SU-DHL-6 (cell line): ENCODE measurements at regions not wholly inside any gene's neighbourhood (a gene's known extent, or its start where the extent isn't known, plus 50 kb on each side); places are given as distances from the start of the nearest gene placed in this dataset.
"Not testable (repeated sequence)": the region's sequence is repeated elsewhere in the genome, so short reads cannot be mapped to it uniquely, and the experiment has no call there.

Source experiments
- H2AFZ ChIP-seq: fragments of 200-600 bp; sonication (generic); 2 replicates; pipeline ENCODE4 v1.6.1; 2014; ENCODE audit warnings: low read depth, mild to moderate bottlenecking, moderate library complexity, mixed read lengths, antibody characterized with exemption, low read length; ENCODE audit not compliant: severe bottlenecking
- H3F3A ChIP-seq: fragments of 200-600 bp; shearing (Covaris generic); 2 replicates; pipeline ENCODE4 v1.6.0; 2016; ENCODE audit warnings: antibody characterized with exemption, mild to moderate bottlenecking; ENCODE audit not compliant: insufficient read depth
- H3K27ac ChIP-seq: fragments of 200-600 bp; sonication (generic); 2 replicates; pipeline ENCODE4 v1.5.1; 2016; ENCODE audit warnings: low read depth, mild to moderate bottlenecking, low read length, moderate library complexity, mixed read lengths
- H3K27me3 ChIP-seq: fragments of 200-600 bp; sonication (generic), shearing (Covaris generic); 2 replicates; pipeline ENCODE4 v1.6.0; 2014; ENCODE audit warnings: mild to moderate bottlenecking, low read length
- H3K36me3 ChIP-seq: fragments of 200-600 bp; sonication (generic); 2 replicates; pipeline ENCODE4 v1.6.1; 2014; ENCODE audit warnings: mild to moderate bottlenecking, low read length, mixed read lengths
- H3K4me2 ChIP-seq: fragments of 300-600, 200-600 bp; shearing (Covaris generic), sonication (generic); 2 replicates; pipeline ENCODE4 v1.6.0; 2014; ENCODE audit warnings: low read length, low read depth, mild to moderate bottlenecking; ENCODE audit not compliant: poor library complexity, severe bottlenecking
- H3K4me3 ChIP-seq: fragments of 200-600 bp; sonication (generic); 2 replicates; pipeline ENCODE4 v1.5.1; 2014; ENCODE audit warnings: antibody characterized with exemption, low read length, mild to moderate bottlenecking, mixed read lengths; ENCODE audit not compliant: insufficient read depth, poor library complexity, severe bottlenecking
- H3K79me2 ChIP-seq: fragments of 200-600 bp; sonication (generic); 2 replicates; pipeline ENCODE4 v1.6.1; 2014; ENCODE audit warnings: mild to moderate bottlenecking, low read length, moderate library complexity; ENCODE audit not compliant: insufficient read depth
- H3K9ac ChIP-seq: fragments of 200-600 bp; sonication (generic); 2 replicates; pipeline ENCODE4 v1.7.0; 2014; ENCODE audit warnings: mild to moderate bottlenecking, low read length
- H3K9me2 ChIP-seq: fragments of 200-600 bp; sonication (generic); replicated peaks from 2 replicates; pipeline ENCODE4 v1.6.1; 2014; ENCODE audit warnings: low read length; ENCODE audit not compliant: insufficient read depth
- H3K9me3 ChIP-seq: fragments of 200-600 bp; sonication (generic); 2 replicates; pipeline ENCODE4 v1.6.1; 2014; ENCODE audit warnings: low read length, mixed read lengths; ENCODE audit not compliant: insufficient read depth
- H4K20me1 ChIP-seq: fragments of 200-600 bp; sonication (generic); 2 replicates; pipeline ENCODE4 v1.6.1; 2014; ENCODE audit warnings: low read depth, mild to moderate bottlenecking, antibody characterized with exemption, low read length, moderate library complexity, mixed read lengths
- CTCF ChIP-seq: fragments of 200-600 bp; sonication (generic); IDR thresholded peaks from one replicate; pipeline ENCODE4 v1.5.1; 2017; ENCODE audit warnings: antibody characterized with exemption, mild to moderate bottlenecking, low read length, moderate library complexity; ENCODE audit not compliant: insufficient read depth, poor library complexity, severe bottlenecking
- EZH2phosphoT487 ChIP-seq: fragments of 200-600 bp; sonication (generic), shearing (Covaris generic); conservative IDR thresholded peaks from 2 replicates; pipeline ENCODE4 v1.6.1; 2018; ENCODE audit warnings: mild to moderate bottlenecking, antibody characterized with exemption, low read length, moderate library complexity, mixed read lengths

- H2AFZ ChIP-seq: no peak overlapping the region
- no peak overlapping the region for H3K9ac ChIP-seq
- no peak for TF ChIP-seq EZH2phosphoT487
- no peak for TF ChIP-seq CTCF
- no peak overlapping the region for H3K4me3 ChIP-seq
- no peaks in the 10 kb centered on the region for H3F3A ChIP-seq
- H3K27me3 ChIP-seq: no peaks in the 10 kb centered on the region
- no peaks in the 10 kb centered on the region for H3K9me2 ChIP-seq
- no peaks in the 10 kb centered on the region for H3K36me3 ChIP-seq
- no peaks in the 10 kb centered on the region for H3K79me2 ChIP-seq
- no peak overlapping the region for H3K4me2 ChIP-seq
- no peaks in the 10 kb centered on the region for H3K9me3 ChIP-seq
- no peaks in the 10 kb centered on the region for H4K20me1 ChIP-seq
- H3K27ac ChIP-seq: no peak overlapping the region
These were observed 87.1 kb upstream of the GRK3 start for GRCh38 chr22:25477358-25477757.

DNA sequence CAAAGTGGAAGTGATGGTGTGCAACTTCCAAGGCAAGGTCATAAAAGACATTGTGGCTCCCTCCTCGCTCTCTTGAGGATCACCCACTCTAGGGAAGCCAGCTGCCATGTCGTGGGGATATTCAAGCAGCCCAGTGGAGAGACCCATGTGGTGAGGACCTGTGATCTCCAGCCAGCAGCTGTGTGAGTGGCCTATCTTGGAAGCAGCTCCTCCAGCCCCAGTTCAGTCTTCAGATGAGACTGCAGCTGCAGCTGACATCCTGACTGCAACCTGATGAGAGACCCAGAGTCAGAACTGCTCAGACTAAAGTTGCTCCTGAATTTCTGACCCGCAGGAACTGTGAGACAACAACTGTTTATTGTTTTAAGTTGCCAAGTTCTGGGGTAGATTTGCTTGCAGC, 86.4 kb upstream of the GRK3 start:
- TF ChIP-seq EZH2phosphoT487: no peak
- no peak overlapping the region for H3K4me2 ChIP-seq
- H2AFZ ChIP-seq: no peak overlapping the region
- H3K9ac ChIP-seq: no peak overlapping the region
- no peak overlapping the region for H3K27ac ChIP-seq
- no peaks in the 10 kb centered on the region for H3K36me3 ChIP-seq
- H3K9me3 ChIP-seq: no peaks in the 10 kb centered on the region
- H3F3A ChIP-seq: no peaks in the 10 kb centered on the region
- H3K9me2 ChIP-seq: no peaks in the 10 kb centered on the region
- no peak overlapping the region for H3K4me3 ChIP-seq
- H3K79me2 ChIP-seq: no peaks in the 10 kb centered on the region
- no peaks in the 10 kb centered on the region for H4K20me1 ChIP-seq
- no peaks in the 10 kb centered on the region for H3K27me3 ChIP-seq

DNA sequence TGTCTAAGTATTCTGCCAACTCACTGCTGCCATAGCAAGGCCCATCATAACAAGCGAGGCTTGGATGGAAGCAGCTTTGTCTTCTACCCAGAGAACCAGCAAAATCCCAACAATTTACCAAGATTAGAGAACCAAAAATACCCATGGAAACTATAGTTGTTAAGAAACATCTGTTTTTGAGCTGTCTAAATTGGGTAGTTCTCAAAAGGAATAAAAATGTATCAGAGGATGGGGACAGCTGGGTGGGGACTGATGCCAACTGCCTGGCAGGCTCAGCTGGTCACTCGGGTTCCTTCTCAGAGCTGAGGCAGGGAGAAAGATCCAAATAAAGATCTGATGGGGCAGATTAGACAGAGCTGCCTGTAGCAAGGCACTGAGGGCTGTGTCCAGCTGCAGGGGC, 85.9 kb upstream of the GRK3 start:
- H3F3A ChIP-seq: no peaks in the 10 kb centered on the region
- TF ChIP-seq CTCF (no peak), EZH2phosphoT487 (no peak)
- no peaks in the 10 kb centered on the region for H3K9me2 ChIP-seq
- H3K9me3 ChIP-seq: no peaks in the 10 kb centered on the region
- H3K9ac ChIP-seq: no peak overlapping the region
- no peaks in the 10 kb centered on the region for H4K20me1 ChIP-seq
- H3K79me2 ChIP-seq: no peaks in the 10 kb centered on the region
- no peak overlapping the region for H3K27ac ChIP-seq
- no peak overlapping the region for H3K4me2 ChIP-seq
- no peak overlapping the region for H3K4me3 ChIP-seq
- no peaks in the 10 kb centered on the region for H3K27me3 ChIP-seq
- H2AFZ ChIP-seq: no peak overlapping the region
- H3K36me3 ChIP-seq: no peaks in the 10 kb centered on the region

GRCh38 chr22:25480868-25481267, 83.6 kb upstream of the GRK3 start:
- H3K9me3 ChIP-seq, H3K27me3 ChIP-seq, H3K4me2 ChIP-seq, H3K27ac ChIP-seq, H2AFZ ChIP-seq, H3K36me3 ChIP-seq, H4K20me1 ChIP-seq, H3K9ac ChIP-seq, H3K4me3 ChIP-seq, H3K79me2 ChIP-seq, H3K9me2 ChIP-seq, H3F3A ChIP-seq: not testable (repeated sequence)
